PC-9 (cell line): ENCODE measurements at regions not wholly inside any gene's neighbourhood (a gene's known extent, or its start where the extent isn't known, plus 50 kb on each side); places are given as distances from the start of the nearest gene placed in this dataset.

Experiments
- CTCF ChIP-seq: fragments of 200-600 bp; sonication (generic); conservative IDR thresholded peaks from 2 replicates; pipeline ENCODE4 v1.6.1; 2017; ENCODE audit warnings: mixed run types, antibody characterized with exemption, mild to moderate bottlenecking, moderate library complexity
- EZH2 ChIP-seq: fragments of 200-600 bp; sonication (generic); IDR thresholded peaks from 2 replicates; pipeline ENCODE4 v1.8.0; 2017; ENCODE audit warnings: antibody characterized with exemption, low read depth

- TF ChIP-seq CTCF: no peak
- no peak for TF ChIP-seq EZH2
Observed at GRCh38 chr4:130288576-130288975, 1192.6 kb downstream of the C4orf33 start.
